Endothelial cell (in vitro differentiated cells): ENCODE measurements at regions not wholly inside any gene's neighbourhood (a gene's known extent, or its start where the extent isn't known, plus 50 kb on each side); places are given as distances from the start of the nearest gene placed in this dataset.

Experiments used
- DNase-seq: peaks from one replicate; pipeline ENCODE4 v3.0.0; 2021; ENCODE audit warnings: low spot score
- H3K27ac Mint-ChIP-seq: one replicate; pipeline ENCODE4 v1.8.0; 2021; ENCODE audit warnings: mixed read lengths, inconsistent platforms; ENCODE audit not compliant: unreplicated experiment
- H3K27me3 Mint-ChIP-seq: one replicate; pipeline ENCODE4 v1.8.0; 2021; ENCODE audit warnings: mild to moderate bottlenecking, moderate library complexity, mixed read lengths, inconsistent platforms; ENCODE audit not compliant: unreplicated experiment
- H3K36me3 Mint-ChIP-seq: one replicate; pipeline ENCODE4 v1.8.0; 2021; ENCODE audit warnings: mild to moderate bottlenecking, low read depth, mixed read lengths, inconsistent platforms; ENCODE audit not compliant: unreplicated experiment
- H3K4me1 Mint-ChIP-seq: one replicate; pipeline ENCODE4 v1.8.0; 2021; ENCODE audit warnings: mild to moderate bottlenecking, mixed read lengths, inconsistent platforms; ENCODE audit not compliant: unreplicated experiment
- H3K4me3 Mint-ChIP-seq: one replicate; pipeline ENCODE4 v1.8.0; 2021; ENCODE audit warnings: mild to moderate bottlenecking, mixed read lengths, inconsistent platforms; ENCODE audit not compliant: unreplicated experiment
- H3K9me3 Mint-ChIP-seq: one replicate; pipeline ENCODE4 v1.8.0; 2021; ENCODE audit warnings: mixed read lengths, inconsistent platforms; ENCODE audit not compliant: unreplicated experiment
- CTCF ChIP-seq: fragments of 200-600 bp; sonication (generic); IDR thresholded peaks from one replicate; pipeline ENCODE4 v1.5.0; 2021; ENCODE audit warnings: antibody characterized with exemption; ENCODE audit not compliant: unreplicated experiment

GRCh38 chr2:83229443-83229842 lies 1229.6 kb downstream of the SUCLG1 start:
- no peaks in the 10 kb centered on the region for H3K9me3 Mint-ChIP-seq
- H3K27ac Mint-ChIP-seq: no peak overlapping the region
- no peak overlapping the region for H3K4me3 Mint-ChIP-seq
- no peaks in the 10 kb centered on the region for H3K27me3 Mint-ChIP-seq
- no peak for TF ChIP-seq CTCF
- DNase-seq: no peak
- H3K4me1 Mint-ChIP-seq: no peaks in the 10 kb centered on the region
- no peaks in the 10 kb centered on the region for H3K36me3 Mint-ChIP-seq

GRCh38 chr2:83224591-83225200 lies 1234.4 kb downstream of the SUCLG1 start:
- Mint-ChIP-seq H3K27ac (no peak overlapping the region), H3K4me1 (no peaks in the 10 kb centered on the region), H3K4me3 (no peak overlapping the region), H3K27me3 (no peaks in the 10 kb centered on the region), H3K36me3 (no peaks in the 10 kb centered on the region), H3K9me3 (no peaks in the 10 kb centered on the region)
- DNase-seq: no peak
- no peak for TF ChIP-seq CTCF

- Mint-ChIP-seq H3K9me3 (no peaks in the 10 kb centered on the region), H3K27me3 (no peaks in the 10 kb centered on the region), H3K4me1 (no peaks in the 10 kb centered on the region), H3K4me3 (no peak overlapping the region), H3K27ac (no peak overlapping the region), H3K36me3 (no peaks in the 10 kb centered on the region)
- DNase-seq: no peak
- no peak for TF ChIP-seq CTCF
Observed at GRCh38 chr2:83221258-83221657, 1237.8 kb downstream of the SUCLG1 start.

DNA sequence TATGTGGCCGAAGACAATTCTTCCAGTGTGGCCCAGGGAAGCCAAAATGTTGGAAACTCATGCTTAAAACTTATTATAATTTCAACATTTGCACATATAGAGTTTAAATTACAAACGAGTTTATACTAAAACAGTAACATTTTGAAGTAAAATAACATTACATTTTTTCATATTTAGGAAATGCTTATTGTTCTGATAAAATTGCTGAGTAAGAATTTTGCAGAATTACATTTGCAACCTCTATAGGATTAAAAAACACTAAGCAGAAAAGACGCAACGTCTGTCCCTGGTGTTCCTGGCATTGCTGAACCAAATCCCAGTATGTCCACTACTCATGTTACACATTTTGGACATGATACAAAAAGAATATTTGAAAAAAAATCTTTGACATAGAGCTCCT lies 1241.2 kb downstream of the SUCLG1 start:
- no peaks in the 10 kb centered on the region for H3K4me1 Mint-ChIP-seq
- H3K9me3 Mint-ChIP-seq: no peaks in the 10 kb centered on the region
- no peak for DNase-seq
- H3K36me3 Mint-ChIP-seq: no peaks in the 10 kb centered on the region
- H3K27me3 Mint-ChIP-seq: no peaks in the 10 kb centered on the region
- H3K27ac Mint-ChIP-seq: no peak overlapping the region
- no peak for TF ChIP-seq CTCF
- no peak overlapping the region for H3K4me3 Mint-ChIP-seq

GRCh38 chr2:83196225-83196624 lies 1262.9 kb downstream of the SUCLG1 start:
- Mint-ChIP-seq H3K27me3 (no peaks in the 10 kb centered on the region), H3K9me3 (no peaks in the 10 kb centered on the region), H3K36me3 (no peaks in the 10 kb centered on the region), H3K27ac (no peak overlapping the region), H3K4me3 (no peak overlapping the region), H3K4me1 (no peaks in the 10 kb centered on the region)
- TF ChIP-seq CTCF: peak; percentile 70
- DNase-seq: no peak
